Lung (tissue), 11 donors: ENCODE measurements at regions not wholly inside any gene's neighbourhood (a gene's known extent, or its start where the extent isn't known, plus 50 kb on each side); places are given as distances from the start of the nearest gene placed in this dataset.

ENCODE experiments used
- ATAC-seq: fragments of 200-7000 bp; cut with Tn5 transposase; one replicate; pipeline ENCODE4 v1.9.1; 2020; ENCODE audit warnings: moderate number of reproducible peaks; ENCODE audit not compliant: insufficient read depth, low FRiP score
- DNase-seq, 3 donors: peaks; one replicate each; pipeline ENCODE4 v3.0.0-alpha.2; 2013 to 2017
- H3K27ac ChIP-seq, 2 donors: one replicate each; pipeline ENCODE4 v1.5.1; 2013; ENCODE audit warnings: mild to moderate bottlenecking in 2 of 2, moderate library complexity in 2 of 2, control low read depth in 1 of 2, inconsistent platforms in 1 of 2, low read depth in 1 of 2, low read length in 1 of 2
- H3K27me3 ChIP-seq, 3 donors: one replicate each; pipeline ENCODE4 v1.5.1; 2013; ENCODE audit warnings: low read length in 2 of 3; ENCODE audit not compliant: control insufficient read depth in 3 of 3, insufficient read depth in 3 of 3
- H3K36me3 ChIP-seq, 4 donors: one replicate each; pipeline ENCODE4 v1.5.1; 2013; ENCODE audit warnings: low read length in 4 of 4, mild to moderate bottlenecking in 1 of 4, moderate library complexity in 1 of 4; ENCODE audit not compliant: control insufficient read depth in 4 of 4, insufficient read depth in 4 of 4
- H3K4me1 ChIP-seq, 5 donors: one replicate each; pipeline ENCODE4 v1.5.1; 2013; ENCODE audit warnings: low read length in 5 of 5, mild to moderate bottlenecking in 2 of 5, moderate library complexity in 1 of 5; ENCODE audit not compliant: control insufficient read depth in 5 of 5, insufficient read depth in 5 of 5
- H3K4me3 ChIP-seq: one replicate; pipeline ENCODE4 v1.5.1; 2013; ENCODE audit warnings: mild to moderate bottlenecking, control low read depth, moderate library complexity
- H3K9ac ChIP-seq, 2 donors: one replicate each; pipeline ENCODE4 v1.5.1; 2013; ENCODE audit warnings: low read length in 2 of 2, control low read depth in 1 of 2; ENCODE audit not compliant: insufficient read depth in 1 of 2
- H3K9me3 ChIP-seq, 4 donors: one replicate each; pipeline ENCODE4 v1.5.1; 2013; ENCODE audit warnings: low read length in 3 of 4, mild to moderate bottlenecking in 1 of 4, moderate library complexity in 1 of 4; ENCODE audit not compliant: control insufficient read depth in 4 of 4, insufficient read depth in 3 of 4
- CTCF ChIP-seq: IDR thresholded peaks from 2 replicates; pipeline ENCODE4 v1.5.1; 2012; ENCODE audit warnings: mild to moderate bottlenecking; ENCODE audit errors: control extremely low read depth, extremely low read depth
- WGBS, 2 donors: extraction: QIAGEN DNeasy Blood & Tissue Kit; methylation state at CpG; one replicate each; pipeline ENCODE4 v1.1.7; 2013; 5-methylcytosine and 5-hydroxymethylcytosine counted together
- donor health status: control.
- donor health status: control.
- donor health status: Bipolar disorder and iron deficiency.
- donor health status: healthy.
- donor health status: DM: yes; HTN: yes; CAD: no.

GRCh38 chr1:234782105-234782751, 172.2 kb upstream of the IRF2BP2 start:
- Histone ChIP-seq H3K9me3 (no peaks in the 10 kb centered on the region), H3K36me3 (no peaks in the 10 kb centered on the region), H3K9ac (no peak overlapping the region), H3K27ac (no peak overlapping the region), H3K4me1 (no peaks in the 10 kb centered on the region), H3K27me3 (peaks cover 0 to 18% (median 4%) of the 10 kb centered on the region in 3 donors), H3K4me3 (no peak overlapping the region)
- no peak for ATAC-seq
- 87 to 96% methylated on average over 7 of the region's 7 CpGs for WGBS, 2 donors
- no peak for TF ChIP-seq CTCF
- DNase-seq: no peak

- H3K9me3 ChIP-seq: no peaks in the 10 kb centered on the region
- H3K27ac ChIP-seq: no peak overlapping the region
- TF ChIP-seq CTCF: no peak
- H3K4me3 ChIP-seq: no peak overlapping the region
- H3K36me3 ChIP-seq: no peaks in the 10 kb centered on the region
- peaks cover 0 to 3% (median 0%) of the 10 kb centered on the region in 5 donors for H3K4me1 ChIP-seq
- H3K9ac ChIP-seq: no peak overlapping the region
- ATAC-seq: no peak
- WGBS, 2 donors: 90 to 95% methylated on average over 8 of the region's 8 CpGs
- DNase-seq: peak in 2 of 3 donors; percentile 16 to 24
- H3K27me3 ChIP-seq: peaks cover 0 to 18% (median 4%) of the 10 kb centered on the region in 3 donors
Measured at GRCh38 chr1:234781241-234782065, 171.5 kb upstream of the IRF2BP2 start.

GRCh38 chr1:234780531-234781162, 170.7 kb upstream of the IRF2BP2 start:
- no peak for TF ChIP-seq CTCF
- Histone ChIP-seq H3K4me3 (no peak overlapping the region), H3K9ac (no peak overlapping the region), H3K27ac (no peak overlapping the region), H3K4me1 (peaks cover 0 to 3% (median 0%) of the 10 kb centered on the region in 5 donors), H3K9me3 (no peaks in the 10 kb centered on the region), H3K36me3 (no peaks in the 10 kb centered on the region), H3K27me3 (peaks cover 0 to 18% (median 4%) of the 10 kb centered on the region in 3 donors)
- 79 to 88% methylated on average over 13 of the region's 13 CpGs for WGBS, 2 donors
- ATAC-seq: no peak
- peak in 1 of 3 donors; percentile 0 for DNase-seq
